ENCODE measurements at regions not wholly inside any gene's neighbourhood (a gene's known extent, or its start where the extent isn't known, plus 50 kb on each side); places are given as distances from the start of the nearest gene placed in this dataset.

- Mint-ChIP-seq H3K27me3 (ENCODE audit: unreplicated experiment) (no peaks in the 10 kb centered on the region), H3K27ac (ENCODE audit: unreplicated experiment) (no peak overlapping the region), H3K4me1 (ENCODE audit: unreplicated experiment) (peaks cover 10% of the 10 kb centered on the region), H3K4me3 (ENCODE audit: unreplicated experiment) (no peak overlapping the region), H3K36me3 (ENCODE audit: unreplicated experiment) (no peaks in the 10 kb centered on the region), H3K9me3 (ENCODE audit: unreplicated experiment) (no peaks in the 10 kb centered on the region)
- DNase-seq (ENCODE audit: extremely low spot score, unreplicated experiment), result no peak
- no peak for TF ChIP-seq CTCF (IDR thresholded peaks at IDR 0.05)
Observed at GRCh38 chr1:199149591-199149990, 510.8 kb downstream of the PTPRC start.

DNA sequence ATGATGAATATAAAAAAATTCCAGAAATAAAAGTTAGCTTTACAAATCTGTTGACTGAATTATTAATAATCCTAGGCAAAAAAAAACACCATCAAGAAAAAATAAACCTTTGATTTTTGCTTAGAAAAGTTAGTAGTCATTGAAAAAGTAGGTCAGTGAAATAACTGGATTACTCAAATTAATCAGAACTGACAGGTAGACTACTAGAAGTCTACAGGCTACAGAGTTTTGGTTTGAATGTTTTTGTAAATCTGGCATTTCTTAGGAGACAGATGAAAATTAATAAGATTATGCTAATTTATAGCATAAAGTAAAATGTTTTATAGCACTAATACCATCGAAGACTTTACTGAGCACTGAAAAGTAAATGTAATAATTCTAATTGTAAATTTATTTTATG is 511.9 kb downstream of the PTPRC start:
- H3K4me3 Mint-ChIP-seq (ENCODE audit: unreplicated experiment), result no peak overlapping the region
- H3K36me3 Mint-ChIP-seq (ENCODE audit: unreplicated experiment), result no peaks in the 10 kb centered on the region
- H3K9me3 Mint-ChIP-seq (ENCODE audit: unreplicated experiment), result no peaks in the 10 kb centered on the region
- H3K27me3 Mint-ChIP-seq (ENCODE audit: unreplicated experiment), result no peaks in the 10 kb centered on the region
- H3K4me1 Mint-ChIP-seq (ENCODE audit: unreplicated experiment), result peaks cover 10% of the 10 kb centered on the region
- no peak for TF ChIP-seq CTCF (IDR thresholded peaks at IDR 0.05)
- no peak for DNase-seq (ENCODE audit: extremely low spot score, unreplicated experiment)
- H3K27ac Mint-ChIP-seq (ENCODE audit: unreplicated experiment), result no peak overlapping the region

DNA sequence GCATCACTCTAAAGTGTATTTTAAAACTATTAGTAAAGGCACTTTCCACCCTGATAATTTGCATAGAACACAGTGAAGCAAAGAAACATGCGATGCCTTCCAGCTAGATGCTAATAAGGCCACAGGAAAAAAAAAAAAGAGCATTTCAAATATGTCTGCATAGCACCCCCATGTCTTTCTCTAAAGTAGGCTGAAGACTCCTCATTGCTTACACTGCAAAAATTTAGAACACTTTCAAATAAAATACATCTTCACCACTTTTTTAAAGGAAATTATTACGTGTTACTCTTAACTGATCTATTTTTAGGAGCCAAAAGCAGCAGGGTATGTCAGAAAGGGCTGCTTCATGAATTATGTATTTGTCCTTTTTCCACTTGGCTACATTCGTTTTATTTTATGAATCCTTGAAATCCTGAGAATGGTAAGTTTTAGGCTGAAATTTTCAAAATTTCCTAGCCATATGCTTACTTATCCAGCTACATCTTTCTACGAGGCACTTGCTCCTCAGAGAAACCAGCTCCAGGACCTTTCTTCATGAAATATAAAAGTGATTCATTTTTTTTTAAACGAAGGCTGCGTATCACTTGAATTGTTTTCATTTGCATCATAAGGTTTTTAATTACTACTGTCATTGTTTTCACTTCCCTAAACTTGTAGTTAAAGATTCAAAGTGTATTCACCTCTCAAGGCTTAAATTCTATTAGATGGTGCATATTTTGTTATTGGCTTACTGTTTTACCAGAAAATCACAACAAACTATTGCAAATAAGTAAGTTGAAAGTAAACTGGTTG is 513.0 kb downstream of the PTPRC start:
- Mint-ChIP-seq H3K4me1 (ENCODE audit: unreplicated experiment) (peaks cover 10% of the 10 kb centered on the region), H3K4me3 (ENCODE audit: unreplicated experiment) (no peak overlapping the region), H3K27ac (ENCODE audit: unreplicated experiment) (no peak overlapping the region), H3K27me3 (ENCODE audit: unreplicated experiment) (no peaks in the 10 kb centered on the region), H3K36me3 (ENCODE audit: unreplicated experiment) (no peaks in the 10 kb centered on the region), H3K9me3 (ENCODE audit: unreplicated experiment) (no peaks in the 10 kb centered on the region)
- TF ChIP-seq CTCF (IDR thresholded peaks at IDR 0.05), result no peak
- no peak for DNase-seq (ENCODE audit: extremely low spot score, unreplicated experiment)

- TF ChIP-seq CTCF (IDR thresholded peaks at IDR 0.05), result no peak
- H3K27me3 Mint-ChIP-seq (ENCODE audit: unreplicated experiment), result no peaks in the 10 kb centered on the region
Observed at GRCh38 chr1:199152676-199153075, 513.8 kb downstream of the PTPRC start.

DNA sequence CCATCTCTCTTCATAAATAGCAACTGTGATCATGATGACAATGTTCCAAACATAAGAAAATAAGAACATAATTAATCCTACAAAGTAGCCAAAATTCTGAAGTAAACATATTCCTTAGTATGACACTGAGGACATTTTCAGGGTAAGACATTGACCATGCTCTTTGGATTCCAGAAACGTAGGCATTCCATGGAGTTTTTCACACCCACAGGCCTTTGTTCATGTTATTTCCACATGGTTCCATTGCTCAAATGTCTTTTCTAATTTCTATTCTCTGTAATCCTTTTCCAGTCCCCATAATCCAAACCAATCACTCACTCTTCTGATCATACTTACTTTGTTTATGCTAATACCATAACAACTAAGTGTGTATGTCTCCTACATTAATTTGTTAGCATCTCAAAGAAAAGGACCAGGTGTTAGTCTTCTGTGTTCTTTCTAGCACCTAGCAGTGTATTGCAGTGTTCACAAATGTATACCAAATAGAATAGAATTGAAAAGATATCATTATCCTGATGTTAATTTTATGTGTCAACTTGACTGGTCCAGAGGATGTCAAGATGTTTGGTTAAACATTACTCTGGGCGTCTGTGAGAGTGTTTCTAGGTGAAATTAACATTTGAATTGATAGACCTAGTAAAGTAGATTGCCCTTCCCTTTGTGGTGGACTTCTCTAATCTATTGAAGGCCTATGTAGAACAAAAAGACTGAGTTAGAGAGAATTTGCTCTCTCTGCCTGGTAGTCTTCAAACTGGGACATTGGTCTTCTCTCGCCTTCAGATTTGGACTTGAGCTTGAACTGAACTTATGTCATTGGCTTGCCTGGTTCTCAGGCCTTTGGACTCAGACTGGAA is 516.6 kb downstream of the PTPRC start:
- H3K4me3 Mint-ChIP-seq (ENCODE audit: unreplicated experiment), result no peak overlapping the region
- TF ChIP-seq CTCF (IDR thresholded peaks at IDR 0.05), result no peak
- H3K27me3 Mint-ChIP-seq (ENCODE audit: unreplicated experiment), result no peaks in the 10 kb centered on the region
- peaks cover 19% of the 10 kb centered on the region for H3K4me1 Mint-ChIP-seq (ENCODE audit: unreplicated experiment)
- H3K9me3 Mint-ChIP-seq (ENCODE audit: unreplicated experiment), result no peaks in the 10 kb centered on the region
- H3K36me3 Mint-ChIP-seq (ENCODE audit: unreplicated experiment), result no peaks in the 10 kb centered on the region
- DNase-seq (ENCODE audit: extremely low spot score, unreplicated experiment), result no peak
- no peak overlapping the region for H3K27ac Mint-ChIP-seq (ENCODE audit: unreplicated experiment)

More at GRCh38 chr1:199152676-199153075, 513.8 kb downstream of the PTPRC start:
- Mint-ChIP-seq H3K4me1 (ENCODE audit: unreplicated experiment) (peaks cover 12% of the 10 kb centered on the region), H3K36me3 (ENCODE audit: unreplicated experiment) (no peaks in the 10 kb centered on the region), H3K9me3 (ENCODE audit: unreplicated experiment) (no peaks in the 10 kb centered on the region), H3K27ac (ENCODE audit: unreplicated experiment) (no peak overlapping the region), H3K4me3 (ENCODE audit: unreplicated experiment) (no peak overlapping the region)
- DNase-seq (ENCODE audit: extremely low spot score, unreplicated experiment), result no peak
